ENCODE measurements at regions not wholly inside any gene's neighbourhood (a gene's known extent, or its start where the extent isn't known, plus 50 kb on each side); places are given as distances from the start of the nearest gene placed in this dataset.

GRCh38 chr1:4144349-4144971 is 244.4 kb upstream of the C1orf174 start:
- Histone ChIP-seq H3K27me3 (ENCODE audit: control insufficient read depth, insufficient read depth, low read length) (no peaks in the 10 kb centered on the region), H3K4me1 (ENCODE audit: control insufficient read depth, insufficient read depth, low read length) (no peaks in the 10 kb centered on the region), H3K9me3 (ENCODE audit: control insufficient read depth, insufficient read depth, low read depth, low read length) (no peaks in the 10 kb centered on the region), H3K36me3 (ENCODE audit: control insufficient read depth, insufficient read depth, low read length) (no peaks in the 10 kb centered on the region), H3K27ac (ENCODE audit: low read length) (no peak overlapping the region), H3K4me3 (ENCODE audit: low read depth in 2 of 2, low read length in 2 of 2) (no peak overlapping the region)
- intact Hi-C loops (cut with micrococcal nuclease; ENCODE audit: unreplicated experiment): no loop called here
- DNase-seq (ENCODE audit: low read depth, low spot score) (no peak), ATAC-seq (no peak)
- BruUV-seq (replicated peaks): no TSS peak
- in situ Hi-C loops (cut with HindIII; ENCODE audit: low pct_unique_long_range_greater_than_20kb, low sequenced_read_pairs): no loop called here
- no peak for TF ChIP-seq SIN3A (IDR thresholded peaks at IDR 0.05; ENCODE audit: borderline replicate concordance, insufficient read depth, low read depth, low read length)
- no peak for TF ChIP-seq REST (IDR thresholded peaks at IDR 0.05; ENCODE audit: insufficient read depth in 1 of 2, low read depth in 2 of 2, low read length in 1 of 2)
- TF ChIP-seq TCF7L2 (IDR thresholded peaks at IDR 0.05; ENCODE audit: low read depth, low read length): no peak
- no peak for TF ChIP-seq POLR2AphosphoS5 (IDR thresholded peaks at IDR 0.05; ENCODE audit: low read depth, low read length)
- TF ChIP-seq, protein P1, sequence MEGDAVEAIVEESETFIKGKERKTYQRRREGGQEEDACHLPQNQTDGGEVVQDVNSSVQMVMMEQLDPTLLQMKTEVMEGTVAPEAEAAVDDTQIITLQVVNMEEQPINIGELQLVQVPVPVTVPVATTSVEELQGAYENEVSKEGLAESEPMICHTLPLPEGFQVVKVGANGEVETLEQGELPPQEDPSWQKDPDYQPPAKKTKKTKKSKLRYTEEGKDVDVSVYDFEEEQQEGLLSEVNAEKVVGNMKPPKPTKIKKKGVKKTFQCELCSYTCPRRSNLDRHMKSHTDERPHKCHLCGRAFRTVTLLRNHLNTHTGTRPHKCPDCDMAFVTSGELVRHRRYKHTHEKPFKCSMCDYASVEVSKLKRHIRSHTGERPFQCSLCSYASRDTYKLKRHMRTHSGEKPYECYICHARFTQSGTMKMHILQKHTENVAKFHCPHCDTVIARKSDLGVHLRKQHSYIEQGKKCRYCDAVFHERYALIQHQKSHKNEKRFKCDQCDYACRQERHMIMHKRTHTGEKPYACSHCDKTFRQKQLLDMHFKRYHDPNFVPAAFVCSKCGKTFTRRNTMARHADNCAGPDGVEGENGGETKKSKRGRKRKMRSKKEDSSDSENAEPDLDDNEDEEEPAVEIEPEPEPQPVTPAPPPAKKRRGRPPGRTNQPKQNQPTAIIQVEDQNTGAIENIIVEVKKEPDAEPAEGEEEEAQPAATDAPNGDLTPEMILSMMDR (IDR thresholded peaks at IDR 0.05): no peak
- CTCF ChIA-PET: no interaction called here
- POLR2A ChIA-PET: no interaction called here

DNA sequence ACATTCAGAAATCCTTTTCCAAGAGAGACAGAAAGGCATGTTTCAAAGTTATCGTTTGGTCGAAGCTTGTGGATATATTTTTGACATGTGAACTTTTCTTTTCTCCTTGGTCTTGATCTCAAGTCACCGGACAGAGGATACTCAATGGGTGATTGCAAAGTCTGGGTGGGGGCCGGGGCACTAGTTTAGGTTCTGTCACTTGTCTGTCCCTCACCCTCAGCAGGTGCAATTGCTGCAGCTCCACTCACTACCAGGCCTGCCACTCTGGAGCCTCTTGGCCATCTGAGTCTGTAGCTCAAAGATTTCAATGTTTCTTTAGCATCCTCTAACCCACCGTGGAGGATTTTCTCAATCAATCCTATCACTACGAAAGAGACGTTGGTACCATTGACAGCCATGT is 246.0 kb upstream of the C1orf174 start:
- Histone ChIP-seq H3K9me3 (ENCODE audit: control insufficient read depth, insufficient read depth, low read depth, low read length) (no peaks in the 10 kb centered on the region), H3K27me3 (ENCODE audit: control insufficient read depth, insufficient read depth, low read length) (no peaks in the 10 kb centered on the region), H3K27ac (ENCODE audit: low read length) (no peak overlapping the region), H3K4me3 (ENCODE audit: low read depth in 2 of 2, low read length in 2 of 2) (no peak overlapping the region), H3K36me3 (ENCODE audit: control insufficient read depth, insufficient read depth, low read length) (no peaks in the 10 kb centered on the region), H3K4me1 (ENCODE audit: control insufficient read depth, insufficient read depth, low read length) (no peaks in the 10 kb centered on the region)
- ChIA-PET CTCF (no interaction called here), POLR2A (no interaction called here)
- intact Hi-C loops (cut with micrococcal nuclease; ENCODE audit: unreplicated experiment): no loop called here
- DNase-seq (ENCODE audit: low read depth, low spot score) (no peak), ATAC-seq (no peak)
- BruUV-seq (replicated peaks): no TSS peak
- in situ Hi-C loops (cut with HindIII; ENCODE audit: low pct_unique_long_range_greater_than_20kb, low sequenced_read_pairs): no loop called here
- TF ChIP-seq SIN3A (IDR thresholded peaks at IDR 0.05; ENCODE audit: borderline replicate concordance, insufficient read depth, low read depth, low read length) (no peak), POLR2AphosphoS5 (IDR thresholded peaks at IDR 0.05; ENCODE audit: low read depth, low read length) (no peak), TCF7L2 (IDR thresholded peaks at IDR 0.05; ENCODE audit: low read depth, low read length) (no peak), REST (IDR thresholded peaks at IDR 0.05; ENCODE audit: insufficient read depth in 1 of 2, low read depth in 2 of 2, low read length in 1 of 2) (no peak)
- TF ChIP-seq, protein P1 (IDR thresholded peaks at IDR 0.05): no peak

Measured in Panc1 (cell line).